HG03097 (cell line): ENCODE measurements at regions not wholly inside any gene's neighbourhood (a gene's known extent, or its start where the extent isn't known, plus 50 kb on each side); places are given as distances from the start of the nearest gene placed in this dataset.

ENCODE experiments used
- ATAC-seq: cut with Tn5 transposase; IDR thresholded peaks from one replicate; pipeline ENCODE4 v1.9.1; 2021; ENCODE audit not compliant: unreplicated experiment, low FRiP score

DNA sequence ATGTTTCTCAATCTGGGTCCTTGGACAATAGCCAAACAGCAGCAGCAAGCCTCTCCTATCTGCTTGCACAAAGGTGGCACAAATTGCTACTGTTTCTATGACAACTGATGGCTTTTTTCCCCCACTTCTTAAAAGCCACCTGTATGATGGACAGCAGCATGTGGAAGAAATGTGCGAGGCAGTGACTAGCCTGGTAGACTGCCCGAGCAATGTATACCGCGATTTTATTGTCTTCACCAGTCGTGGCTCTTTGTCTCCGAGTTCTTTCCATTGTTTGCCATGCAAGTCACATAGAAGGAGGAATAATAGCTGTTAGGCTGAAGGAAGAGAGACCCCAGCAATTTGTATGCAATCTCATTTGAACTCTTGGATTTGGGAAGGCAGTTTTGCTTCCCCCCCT lies 79.4 kb downstream of the S1PR1 start:
- no peak for ATAC-seq

DNA sequence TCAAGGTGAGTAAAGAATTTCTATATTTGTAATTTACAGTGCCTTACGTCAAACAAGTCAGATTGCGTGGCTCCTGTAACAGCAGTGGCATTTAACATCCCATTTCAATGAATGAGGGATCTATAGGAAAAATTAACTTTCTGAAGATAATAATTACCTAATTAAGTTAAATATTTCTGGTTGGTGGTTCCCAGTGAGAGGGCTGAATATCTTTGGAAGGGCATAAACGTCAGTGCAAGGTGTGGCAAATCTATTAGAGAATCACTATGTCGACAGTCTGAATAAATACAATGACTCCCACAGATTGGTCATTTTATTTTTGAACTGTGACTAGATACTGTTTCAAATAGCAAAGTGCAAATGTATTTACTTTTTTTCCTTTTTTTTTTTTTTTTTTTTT lies 80.0 kb downstream of the S1PR1 start:
- no peak for ATAC-seq

DNA sequence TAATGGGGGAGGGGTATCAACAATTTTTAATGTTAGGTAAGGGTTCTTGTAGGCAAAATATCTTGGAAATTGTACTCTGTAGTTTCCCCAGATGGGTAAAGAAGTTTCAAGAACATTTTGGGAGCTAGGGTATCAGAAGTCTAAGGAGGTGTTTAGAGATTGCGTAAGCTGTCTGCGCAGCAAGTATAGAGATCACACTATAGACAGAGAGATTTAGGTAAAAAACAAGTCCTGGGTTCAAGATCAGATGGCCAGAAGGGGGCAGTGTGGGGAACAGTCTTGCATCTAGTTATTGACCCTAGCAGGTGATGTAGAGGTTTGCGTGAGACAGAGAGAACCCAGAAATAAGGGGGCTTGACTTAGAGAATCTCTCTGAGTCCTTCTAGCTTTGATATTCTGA lies 80.8 kb downstream of the S1PR1 start:
- ATAC-seq = no peak

DNA sequence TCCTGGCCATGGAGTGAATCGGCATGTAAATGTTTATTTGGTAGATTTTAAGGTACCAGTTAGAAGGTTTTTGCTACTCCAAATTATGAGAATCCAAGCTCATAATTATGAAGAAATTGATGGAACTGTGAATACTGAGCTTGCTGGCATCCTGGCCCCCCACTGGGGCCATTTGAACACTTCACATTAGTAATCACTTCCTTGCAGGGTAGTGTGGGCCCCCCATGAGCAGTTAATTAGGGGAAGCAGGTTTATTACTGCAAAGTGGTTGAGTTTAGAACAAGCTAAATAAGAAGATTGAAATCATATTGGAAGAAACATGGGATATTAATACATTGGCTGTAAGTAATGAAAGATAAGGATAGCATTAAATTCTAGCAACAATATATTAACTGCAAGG lies 86.7 kb downstream of the S1PR1 start:
- no peak for ATAC-seq

DNA sequence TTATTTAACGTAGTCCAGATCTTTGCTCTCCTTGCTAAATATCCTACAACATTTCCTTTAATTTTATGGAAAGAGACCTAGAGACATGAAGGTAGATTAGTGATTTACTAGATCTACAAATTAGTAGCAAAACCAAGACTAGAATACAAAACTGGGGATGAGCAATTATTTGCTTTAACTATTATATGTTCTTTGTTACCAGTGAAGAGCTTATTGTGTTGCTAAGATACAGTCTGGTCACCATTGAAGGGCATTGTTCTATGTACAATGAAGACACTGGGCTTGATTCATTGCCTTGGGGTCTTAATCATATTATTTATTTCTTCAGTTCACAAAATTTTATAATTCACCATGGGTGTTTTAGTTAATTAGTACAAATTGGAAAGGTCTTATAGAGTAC lies 88.3 kb downstream of the S1PR1 start:
- no peak for ATAC-seq

DNA sequence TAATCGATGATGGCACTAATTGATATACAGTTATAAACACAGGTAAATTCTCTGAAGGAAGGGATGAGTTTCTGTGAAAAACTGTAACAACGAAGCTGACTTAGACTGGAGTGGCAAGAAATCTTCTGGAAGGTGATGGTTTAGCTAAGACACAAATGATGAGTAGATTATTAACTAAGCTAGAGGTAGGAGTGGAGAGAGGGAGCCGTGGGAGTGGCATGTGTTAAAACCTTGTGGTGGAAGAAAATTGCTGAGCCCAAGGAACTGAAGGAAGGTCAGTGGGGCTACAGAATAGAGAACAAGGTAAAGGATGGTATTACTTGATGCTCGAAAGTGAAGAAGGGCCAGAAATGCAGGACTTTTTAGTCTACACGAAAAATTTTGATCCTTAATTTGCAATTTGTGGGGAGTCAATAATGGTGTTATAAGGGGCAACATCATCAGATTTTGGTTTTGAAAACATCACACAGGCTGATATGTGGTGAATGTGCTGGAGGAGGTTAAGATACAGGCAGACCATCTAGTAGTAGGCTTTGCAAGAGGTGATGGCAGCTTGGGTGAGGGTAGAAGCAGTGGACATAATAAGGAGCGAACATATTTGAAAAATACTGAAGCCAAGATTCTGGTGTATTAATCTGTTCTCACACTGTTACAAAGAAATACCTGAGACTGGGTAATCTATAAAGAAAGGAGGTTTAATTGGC lies 93.8 kb downstream of the S1PR1 start:
- no peak for ATAC-seq

DNA sequence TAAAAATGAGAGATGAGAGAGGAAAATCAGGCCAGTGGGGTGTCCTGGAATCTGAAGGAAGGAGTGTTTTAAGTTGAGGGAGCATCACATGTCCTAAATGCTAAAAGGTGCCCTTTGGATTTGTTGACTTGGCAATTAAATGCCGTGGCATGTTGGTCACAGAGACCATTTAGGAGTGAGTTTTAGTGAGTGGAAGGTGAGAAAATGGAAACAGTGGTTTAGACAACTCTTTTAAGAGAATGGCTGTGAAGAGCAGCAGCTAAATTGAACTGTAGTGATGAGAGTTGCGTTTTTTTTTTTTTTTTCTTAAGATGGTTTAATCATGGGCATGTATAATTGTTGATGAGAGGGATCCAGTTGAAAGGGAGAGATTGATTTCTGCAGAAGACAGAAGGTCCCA lies 95.0 kb downstream of the S1PR1 start:
- ATAC-seq = no peak

DNA sequence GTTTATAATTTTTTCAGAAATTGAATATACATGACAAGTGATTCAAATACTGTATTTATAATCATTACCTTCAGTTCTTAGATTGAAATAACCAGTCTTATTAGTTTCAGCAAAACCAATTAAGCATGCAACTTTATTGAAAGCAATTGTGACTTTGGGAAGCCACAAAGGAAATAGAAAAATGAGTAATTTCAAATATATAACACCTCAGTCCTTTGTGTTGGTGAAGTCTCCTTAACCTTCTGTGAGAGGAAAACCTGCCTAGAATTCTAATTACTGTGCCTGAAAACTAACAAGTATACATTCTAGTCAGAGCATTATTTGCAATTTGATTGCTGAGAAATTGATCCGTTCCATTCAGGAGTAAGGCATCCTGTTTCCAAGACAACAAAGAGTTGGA lies 95.8 kb downstream of the S1PR1 start:
- ATAC-seq = no peak

DNA sequence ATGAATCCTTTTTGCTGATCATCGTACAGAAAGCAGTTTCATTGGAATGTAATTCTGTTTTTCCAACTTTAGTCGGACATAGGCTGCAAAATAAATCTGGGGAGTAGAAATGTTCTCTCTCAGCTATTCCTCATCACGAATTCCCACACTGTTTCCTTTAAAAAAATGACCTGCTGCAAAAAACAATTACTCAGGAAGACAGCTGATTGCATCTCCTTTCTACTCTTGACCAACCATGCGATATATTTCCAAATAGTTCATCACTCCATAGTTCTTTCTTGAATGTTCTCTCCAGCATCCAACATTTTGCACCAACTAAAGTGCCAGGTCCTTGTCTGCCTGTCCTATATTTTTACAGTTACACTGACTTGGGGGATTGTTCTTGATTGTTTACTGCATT lies 96.4 kb downstream of the S1PR1 start:
- no peak for ATAC-seq

DNA sequence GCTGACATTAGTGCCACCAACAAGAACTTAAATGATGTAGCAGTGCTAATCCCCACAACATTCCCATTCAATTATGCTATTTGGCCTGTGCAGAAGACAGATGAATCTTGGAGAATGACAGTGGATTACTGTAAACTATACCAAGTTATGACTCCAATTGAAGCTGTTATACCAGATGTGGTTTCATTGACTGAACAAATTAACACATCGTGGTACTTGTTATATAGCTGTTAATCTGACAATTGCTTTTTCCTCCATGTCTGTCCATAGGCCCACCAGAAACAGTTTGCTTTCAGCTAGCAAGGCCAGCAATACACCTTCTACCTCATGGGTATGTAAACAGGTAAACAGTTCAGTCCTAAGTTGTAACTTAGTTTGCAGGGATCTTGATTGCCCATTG lies 101.1 kb downstream of the S1PR1 start:
- ATAC-seq = no peak

DNA sequence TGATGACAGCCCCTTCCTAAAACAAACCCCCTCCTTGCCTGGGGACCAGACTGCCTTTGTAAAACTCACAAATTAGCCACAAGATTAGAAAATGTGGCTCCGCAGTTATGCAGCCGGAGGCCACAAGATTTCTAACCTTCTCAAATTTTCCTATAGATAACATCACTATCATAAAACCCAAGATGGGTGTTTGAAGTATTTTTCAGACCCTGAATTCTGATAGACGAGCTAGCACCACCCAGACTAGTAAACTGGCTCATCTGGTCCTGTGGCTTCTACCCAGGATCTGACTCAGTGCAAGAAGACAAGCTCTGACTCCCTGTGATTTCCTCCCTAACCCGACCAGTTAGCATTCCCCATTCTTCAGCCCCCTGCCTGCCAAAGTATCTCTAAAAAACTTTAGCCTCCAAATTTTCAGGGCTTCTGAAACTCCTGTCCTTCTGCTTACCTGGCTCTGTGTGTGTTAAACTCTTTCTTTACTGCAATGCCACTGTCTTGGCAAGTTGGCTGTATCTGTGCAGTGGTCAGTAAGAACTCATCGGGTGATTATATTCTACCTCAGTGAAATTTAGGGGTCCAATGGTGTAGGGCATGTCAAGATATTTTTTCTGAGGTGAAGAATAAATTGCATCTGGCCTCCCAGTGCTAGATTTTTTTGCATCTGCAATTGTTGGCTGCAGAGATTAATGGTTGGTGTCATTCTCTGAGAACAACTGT lies 102.1 kb downstream of the S1PR1 start:
- ATAC-seq = no peak

DNA sequence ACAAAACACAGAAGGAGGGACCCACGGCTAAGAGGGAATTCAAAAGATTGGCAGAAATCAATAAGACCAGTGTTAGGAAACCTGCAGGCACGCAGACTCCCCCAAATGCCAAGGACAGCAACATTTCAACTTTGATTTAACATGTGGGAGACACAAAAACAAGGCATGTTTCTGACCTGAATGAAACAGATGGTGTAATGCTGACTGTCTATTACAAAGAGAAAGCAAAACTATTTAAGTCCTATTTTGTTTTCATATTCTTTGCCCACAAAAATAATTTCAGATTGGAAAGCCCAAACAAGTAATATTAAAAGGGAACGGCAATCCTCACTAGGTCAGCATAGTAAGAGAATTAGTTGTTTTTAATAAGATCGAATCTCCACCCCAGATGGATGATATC lies 107.9 kb downstream of the S1PR1 start:
- no peak for ATAC-seq

DNA sequence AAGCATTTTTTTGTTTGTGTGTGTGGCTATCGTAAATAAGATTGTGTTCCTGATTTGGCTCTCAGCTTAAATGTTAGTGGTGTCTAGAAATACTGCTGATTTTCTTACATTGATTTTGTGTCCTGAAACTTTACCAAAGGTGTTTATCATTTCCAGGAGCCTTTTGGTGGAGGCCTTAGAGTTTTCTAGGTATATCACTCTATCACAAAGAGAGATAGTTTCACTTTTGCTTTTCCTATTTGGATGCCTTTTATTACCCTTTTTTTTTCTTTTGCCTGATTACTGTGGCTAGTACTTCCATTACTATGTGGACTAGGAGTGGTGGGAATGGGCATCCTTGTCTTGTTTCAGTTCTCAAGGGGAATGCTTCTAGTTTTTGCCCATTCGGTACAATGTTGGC lies 109.6 kb downstream of the S1PR1 start:
- no peak for ATAC-seq

DNA sequence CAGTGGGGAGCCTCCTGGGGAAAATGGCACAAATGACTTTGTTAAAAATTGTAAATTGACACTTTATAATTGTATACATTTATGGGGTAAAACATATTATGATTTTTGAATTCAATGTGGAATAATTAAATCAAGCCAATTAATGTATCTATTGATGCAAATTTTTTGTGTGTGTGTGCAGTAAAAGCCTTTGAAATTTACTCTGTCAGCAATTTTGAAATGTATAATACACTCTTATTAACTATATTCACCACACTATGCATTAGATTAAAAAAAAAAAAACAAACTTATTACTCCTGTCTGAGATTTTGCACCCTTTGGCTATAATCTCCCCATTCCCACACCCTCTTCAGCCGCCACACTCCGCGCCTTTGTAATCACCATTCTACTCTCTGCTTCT lies 119.2 kb downstream of the S1PR1 start:
- no peak for ATAC-seq

DNA sequence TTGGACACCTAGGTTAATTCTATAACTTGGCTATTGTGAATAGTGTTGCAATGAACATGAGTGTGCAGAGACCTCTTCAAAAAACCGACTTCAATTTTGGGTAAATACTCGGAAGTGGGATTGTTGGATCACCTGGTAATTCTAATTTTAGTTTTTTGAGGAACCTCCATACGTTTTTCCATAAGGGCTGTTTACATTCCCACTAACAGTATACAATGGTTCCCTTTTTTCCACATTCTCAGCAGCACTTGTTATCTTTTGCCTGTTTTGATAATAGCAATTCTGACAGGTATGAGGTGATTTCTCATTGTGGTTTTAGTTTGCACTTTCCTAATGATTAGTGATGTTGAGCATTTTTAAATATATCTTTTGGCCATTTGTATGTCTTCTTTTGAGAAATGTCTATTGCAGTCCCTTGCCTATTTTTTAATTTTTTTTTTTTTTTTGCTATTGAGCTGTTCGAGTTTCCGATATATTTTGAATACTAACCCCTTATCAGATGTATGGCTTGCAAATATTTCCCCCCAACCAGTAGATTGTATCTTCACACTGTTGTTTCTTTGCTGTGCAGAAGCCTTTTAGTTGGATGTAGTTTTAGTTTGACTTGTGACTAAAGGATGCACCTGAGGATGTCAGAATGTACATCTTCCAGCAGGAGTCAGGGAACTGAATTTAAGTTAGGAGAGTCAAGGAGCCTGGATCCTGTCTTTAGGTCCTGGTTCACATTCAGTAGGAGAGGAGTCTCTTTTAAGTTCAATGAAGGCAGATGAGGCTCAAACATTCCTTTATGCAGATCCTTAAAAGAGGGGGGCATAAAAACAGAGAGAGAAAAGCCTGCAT lies 120.0 kb downstream of the S1PR1 start:
- no peak for ATAC-seq

DNA sequence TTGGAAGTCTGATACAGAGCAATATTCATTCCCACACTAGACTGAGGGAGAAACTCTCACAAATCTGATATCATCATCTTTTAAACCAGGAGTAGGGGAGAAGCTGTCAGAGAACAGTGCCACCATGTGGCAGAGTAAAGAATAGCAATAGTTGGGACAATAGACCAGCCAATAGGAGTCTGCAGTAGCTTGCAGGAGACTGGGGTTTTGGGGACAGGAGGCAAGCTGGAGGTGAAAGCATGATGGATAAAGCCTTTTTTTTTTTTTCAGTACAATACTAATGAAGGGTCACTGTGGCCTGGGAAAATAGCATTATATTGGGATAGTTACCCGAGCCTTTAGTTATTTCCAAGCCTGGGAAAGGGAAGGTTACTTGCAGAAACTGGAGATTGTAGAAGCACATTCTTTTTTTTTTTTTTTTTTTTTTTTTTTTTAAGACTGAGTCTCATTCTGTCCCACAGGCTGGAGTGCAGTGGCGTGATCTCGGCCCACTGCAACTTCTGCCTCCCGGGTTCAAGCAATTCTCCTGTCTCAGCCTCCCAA lies 120.7 kb downstream of the S1PR1 start:
- peak; percentile 98 for ATAC-seq

DNA sequence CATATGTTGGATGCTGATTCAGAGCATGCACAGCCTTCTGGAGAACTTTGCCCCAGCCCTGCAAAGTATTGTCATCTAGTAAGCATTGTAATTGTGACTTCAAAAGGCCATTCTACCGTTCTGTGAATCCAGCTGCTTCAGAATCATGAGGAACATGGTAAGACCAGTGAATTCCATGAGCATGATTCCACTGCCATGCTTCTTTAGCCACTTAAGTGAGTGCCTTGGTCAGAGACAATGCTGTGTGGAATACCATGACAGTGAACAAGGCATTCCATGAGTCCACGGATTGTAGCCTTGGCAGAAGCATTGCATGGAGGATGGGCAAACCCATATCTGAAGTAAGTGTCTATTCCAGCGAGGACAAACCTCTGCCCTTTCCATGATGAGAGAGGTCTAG lies 123.7 kb downstream of the S1PR1 start:
- no peak for ATAC-seq

DNA sequence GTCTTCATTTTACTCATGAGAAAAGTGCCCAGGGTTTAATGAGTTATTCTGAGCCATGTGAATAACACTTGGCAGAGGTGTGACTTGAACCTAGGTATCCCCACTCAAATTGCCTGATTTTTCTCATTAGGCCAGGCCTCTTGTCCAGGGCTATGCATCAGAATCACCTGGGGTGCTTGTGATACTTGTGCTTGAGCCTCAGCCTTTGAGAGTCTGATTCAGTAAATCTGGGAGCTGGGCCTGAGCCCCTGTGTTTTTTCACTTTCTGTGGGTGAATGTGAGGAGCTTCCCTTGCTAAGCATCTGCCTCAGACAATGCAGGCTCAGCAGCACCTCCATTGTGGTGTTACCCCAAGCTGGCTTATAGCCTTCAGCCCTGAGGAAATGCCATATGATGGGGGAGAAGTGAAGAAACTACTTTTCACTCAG lies 127.1 kb downstream of the S1PR1 start:
- no peak for ATAC-seq

DNA sequence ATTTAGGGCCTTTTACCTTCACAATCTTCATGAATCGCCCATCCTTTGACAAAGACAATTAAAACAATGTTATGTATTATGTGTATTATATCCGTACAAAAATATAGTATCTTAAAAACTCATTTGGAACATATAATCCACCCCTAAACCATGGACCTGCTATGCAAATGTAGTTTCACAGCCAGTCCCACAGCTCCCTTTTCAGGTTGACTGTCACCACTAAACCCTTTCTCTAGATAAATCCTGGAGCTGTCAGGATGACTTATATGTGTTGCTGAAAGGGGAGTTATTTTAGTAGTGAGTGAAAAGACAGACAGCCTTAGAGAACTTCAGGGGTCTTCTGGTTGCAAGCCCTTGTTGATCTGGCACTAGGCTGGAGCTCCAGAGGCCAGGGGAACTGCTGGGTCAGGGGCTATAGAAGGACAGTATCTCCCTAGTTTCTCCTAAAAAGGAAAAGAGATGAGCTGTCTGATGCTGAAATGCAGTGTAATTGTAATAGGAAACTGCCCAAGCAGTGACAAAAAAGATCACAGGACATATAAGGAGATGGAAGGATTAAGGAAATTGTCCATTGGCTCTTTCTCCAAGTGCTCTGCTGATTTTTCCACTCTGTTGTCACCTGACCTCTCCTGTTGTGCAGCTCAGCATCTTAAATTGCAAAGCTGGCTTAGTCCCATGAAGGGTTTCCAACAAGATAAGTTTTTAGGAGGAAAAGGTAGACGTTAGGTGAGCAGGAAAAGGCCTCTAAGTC lies 127.7 kb downstream of the S1PR1 start:
- ATAC-seq = no peak

DNA sequence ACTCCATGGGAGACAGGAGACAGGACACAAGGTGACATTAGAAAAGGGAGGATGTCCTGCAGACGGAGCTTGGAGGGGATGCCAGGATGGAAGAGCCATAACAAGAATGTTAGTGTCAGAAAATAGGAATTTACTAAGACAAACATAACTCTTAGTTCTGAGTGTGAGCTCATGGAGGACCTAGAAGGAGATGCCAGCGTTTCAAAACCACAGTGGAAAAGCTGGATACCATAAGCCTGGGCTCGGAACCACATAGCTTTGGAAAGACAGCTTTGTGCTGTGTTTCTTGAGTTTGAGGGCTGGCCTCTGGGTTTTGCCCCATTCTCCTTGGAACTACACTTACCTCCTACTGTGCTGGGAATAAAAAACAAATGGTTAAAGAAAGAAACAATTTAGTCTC lies 128.4 kb downstream of the S1PR1 start:
- no peak for ATAC-seq

DNA sequence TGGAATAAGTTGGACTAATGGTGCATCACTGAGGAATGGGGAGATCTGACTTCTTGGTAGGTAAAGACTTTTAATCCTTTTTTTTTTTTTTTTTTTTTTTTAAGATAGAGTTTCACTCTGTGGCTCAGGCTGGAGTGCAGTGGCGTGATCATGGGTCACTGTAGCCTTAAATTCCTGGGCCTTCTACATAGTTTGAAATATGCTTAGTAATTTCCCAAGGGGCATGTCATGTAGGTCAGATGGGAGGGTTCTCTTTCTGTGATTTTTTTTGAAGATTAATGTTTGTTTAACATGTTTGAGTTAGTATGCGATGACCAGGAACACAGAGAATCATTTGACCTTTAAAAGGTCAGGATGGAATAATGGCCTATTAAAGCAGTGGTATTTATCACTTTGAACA lies 129.1 kb downstream of the S1PR1 start:
- ATAC-seq = no peak
